ENCODE measurements at regions not wholly inside any gene's neighbourhood (a gene's known extent, or its start where the extent isn't known, plus 50 kb on each side); places are given as distances from the start of the nearest gene placed in this dataset.
"Not testable (repeated sequence)": the region's sequence is repeated elsewhere in the genome, so short reads cannot be mapped to it uniquely, and the experiment has no call there.

GRCh38 chr22:44650806-44651205 lies 51.2 kb upstream of the PRR5 start:
- DNase-seq (ENCODE audit: low spot score), result no peak

GRCh38 chr22:44648821-44649565 lies 53.0 kb upstream of the PRR5 start:
- DNase-seq (ENCODE audit: low spot score), result no peak

GRCh38 chr22:44648085-44648820 lies 53.8 kb upstream of the PRR5 start:
- no peak for DNase-seq (ENCODE audit: low spot score)

- no peak for DNase-seq (ENCODE audit: low spot score)
Measured at GRCh38 chr22:44647141-44647540, 54.9 kb upstream of the PRR5 start.

- no peak for DNase-seq (ENCODE audit: low spot score)
Measured at GRCh38 chr22:44646668-44647067, 55.3 kb upstream of the PRR5 start.

- no peak for DNase-seq (ENCODE audit: low spot score)
Measured at GRCh38 chr22:44646141-44646540, 55.9 kb upstream of the PRR5 start.

- DNase-seq (ENCODE audit: low spot score), result no peak
Measured at GRCh38 chr22:44645531-44645930, 56.5 kb upstream of the PRR5 start.

- DNase-seq (ENCODE audit: low spot score), result no peak
Measured at GRCh38 chr22:44645083-44645482, 56.9 kb upstream of the PRR5 start.

- not testable (repeated sequence) for DNase-seq (ENCODE audit: low spot score)
Measured at GRCh38 chr22:44643526-44644101, 58.4 kb upstream of the PRR5 start.

- DNase-seq (ENCODE audit: low spot score), result no peak
Measured at GRCh38 chr22:44642096-44642644, 59.8 kb upstream of the PRR5 start.

- no peak for DNase-seq (ENCODE audit: low spot score)
Measured at GRCh38 chr22:44640618-44641155, 61.3 kb upstream of the PRR5 start.

- no peak for DNase-seq (ENCODE audit: low spot score)
Measured at GRCh38 chr22:44639891-44640617, 62.0 kb upstream of the PRR5 start.

- no peak for DNase-seq (ENCODE audit: low spot score)
Measured at GRCh38 chr22:44638971-44639760, 62.8 kb upstream of the PRR5 start.

- DNase-seq (ENCODE audit: low spot score), result not testable (repeated sequence)
Measured at GRCh38 chr22:44636502-44637206, 65.3 kb upstream of the PRR5 start.

- not testable (repeated sequence) for DNase-seq (ENCODE audit: low spot score)
Measured at GRCh38 chr22:44635567-44635966, 66.4 kb upstream of the PRR5 start.

GRCh38 chr22:44634426-44635321 lies 67.3 kb upstream of the PRR5 start:
- no peak for DNase-seq (ENCODE audit: low spot score)

- DNase-seq (ENCODE audit: low spot score), result no peak
Measured at GRCh38 chr22:44633647-44634046, 68.4 kb upstream of the PRR5 start.

GRCh38 chr22:44632541-44633396 lies 69.2 kb upstream of the PRR5 start:
- no peak for DNase-seq (ENCODE audit: low spot score)
